ENCODE measurements at regions not wholly inside any gene's neighbourhood (a gene's known extent, or its start where the extent isn't known, plus 50 kb on each side); places are given as distances from the start of the nearest gene placed in this dataset.

DNA sequence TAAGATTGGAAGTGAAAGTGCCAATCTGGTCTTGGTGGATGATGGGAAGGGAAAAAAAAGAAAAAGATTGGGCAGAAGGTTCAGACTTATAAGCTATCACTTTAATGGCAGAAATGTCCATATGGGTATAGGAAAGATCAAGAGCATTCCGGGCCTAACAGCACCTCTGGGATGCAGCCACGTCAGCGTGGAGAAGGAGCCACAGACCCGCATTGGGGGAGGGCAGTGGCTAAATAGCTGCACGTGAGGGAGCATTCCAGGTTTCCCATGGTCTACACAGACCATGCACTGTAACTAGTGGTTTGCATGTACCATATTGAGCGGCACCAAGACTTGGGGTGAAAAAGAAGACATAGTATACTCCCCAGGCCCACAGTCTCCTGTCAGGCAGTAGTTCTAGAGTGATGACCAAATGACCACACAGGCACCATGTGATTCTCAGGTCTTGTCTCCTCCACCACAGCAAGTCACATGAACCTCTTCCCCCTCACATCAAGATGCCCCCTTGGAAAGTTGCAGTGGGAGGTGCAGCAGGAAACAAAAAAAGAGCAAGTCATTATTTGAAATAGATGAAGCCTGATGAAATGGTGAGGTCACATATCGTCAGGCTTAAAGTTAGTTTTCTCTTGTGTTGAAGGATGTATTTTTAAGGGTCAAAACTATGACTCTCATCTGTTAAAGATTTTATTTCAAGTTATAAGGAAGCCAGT lies 94.4 kb upstream of the TNFAIP3 start:
- TF ChIP-seq, protein P1, sequence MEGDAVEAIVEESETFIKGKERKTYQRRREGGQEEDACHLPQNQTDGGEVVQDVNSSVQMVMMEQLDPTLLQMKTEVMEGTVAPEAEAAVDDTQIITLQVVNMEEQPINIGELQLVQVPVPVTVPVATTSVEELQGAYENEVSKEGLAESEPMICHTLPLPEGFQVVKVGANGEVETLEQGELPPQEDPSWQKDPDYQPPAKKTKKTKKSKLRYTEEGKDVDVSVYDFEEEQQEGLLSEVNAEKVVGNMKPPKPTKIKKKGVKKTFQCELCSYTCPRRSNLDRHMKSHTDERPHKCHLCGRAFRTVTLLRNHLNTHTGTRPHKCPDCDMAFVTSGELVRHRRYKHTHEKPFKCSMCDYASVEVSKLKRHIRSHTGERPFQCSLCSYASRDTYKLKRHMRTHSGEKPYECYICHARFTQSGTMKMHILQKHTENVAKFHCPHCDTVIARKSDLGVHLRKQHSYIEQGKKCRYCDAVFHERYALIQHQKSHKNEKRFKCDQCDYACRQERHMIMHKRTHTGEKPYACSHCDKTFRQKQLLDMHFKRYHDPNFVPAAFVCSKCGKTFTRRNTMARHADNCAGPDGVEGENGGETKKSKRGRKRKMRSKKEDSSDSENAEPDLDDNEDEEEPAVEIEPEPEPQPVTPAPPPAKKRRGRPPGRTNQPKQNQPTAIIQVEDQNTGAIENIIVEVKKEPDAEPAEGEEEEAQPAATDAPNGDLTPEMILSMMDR (IDR thresholded peaks at IDR 0.05), result no peak
- TF ChIP-seq POLR2A (IDR thresholded peaks at IDR 0.05), result no peak

Data from heart left ventricle (tissue), 13 donors.